HCT116 (cell line): ENCODE measurements at regions not wholly inside any gene's neighbourhood (a gene's known extent, or its start where the extent isn't known, plus 50 kb on each side); places are given as distances from the start of the nearest gene placed in this dataset.

Source experiments
- ATAC-seq: fragments of 200-7000 bp; cut with Tn5 transposase; 2 replicates; pipeline ENCODE4 v1.9.1; 2020; ENCODE audit warnings: mild to moderate bottlenecking, moderate library complexity
- BruUV-seq: library from RNA; stranded (reverse); fragments of 400-500 nt; replicated peaks from 2 replicates; lab custom pipeline; 2021; lab: Mats Ljungman, UMichigan
- CTCF ChIA-PET: fragments of 300-600 bp; sonication (Branson Sonifier 250); formaldehyde crosslinking; loops from one replicate; lab custom pipeline; 2021; ENCODE audit warnings: antibody characterized with exemption; lab: Charles Lee
- POLR2A ChIA-PET: fragments of 300-600, 350-600 bp; sonication (Branson Sonifier 250); formaldehyde crosslinking; loops from one replicate; lab custom pipeline; 2021; ENCODE audit warnings: antibody characterized with exemption; lab: Charles Lee
- RAD21 ChIA-PET, 2 experiments: fragments of 300-600 bp; sonication (Branson Sonifier 250); formaldehyde crosslinking; loops; one replicate each; lab custom pipeline; 2023; ENCODE audit warnings: low total read pairs in 2 of 2; ENCODE audit not compliant: uncharacterized antibody in 2 of 2, unreplicated experiment in 2 of 2, low non-redundant PET in 1 of 2; lab: Charles Lee
- DNase-seq: peaks from one replicate; pipeline ENCODE4 v3.0.0-alpha.2; 2010; ENCODE audit warnings: low read depth, low spot score
- H2AFZ ChIP-seq: fragments of 200-600 bp; shearing (Covaris generic), sonication (generic); 2 replicates; pipeline ENCODE4 v1.6.1; 2017; ENCODE audit warnings: low read depth, mixed run types, mixed read lengths, antibody characterized with exemption, low read length; ENCODE audit not compliant: poor library complexity, severe bottlenecking
- H3K27ac ChIP-seq: 2 replicates; pipeline ENCODE4 v1.5.1; 2012; ENCODE audit warnings: low read depth, low read length
- H3K27me3 ChIP-seq: fragments of 200-600 bp; sonication (generic); 2 replicates; pipeline ENCODE4 v1.6.1; 2016; ENCODE audit warnings: mixed run types, low read length, mixed read lengths; ENCODE audit not compliant: insufficient read depth
- H3K36me3 ChIP-seq, 2 experiments: fragments of 200-500 bp in 1 of 2; fragments of 200-600 bp in 1 of 2; sonication (Bioruptor generic) in 1 of 2; sonication (generic) in 1 of 2; 2 replicates each; pipeline versions ENCODE4 v1.5.1 to v1.6.1; 2014 to 2016; ENCODE audit warnings: low read length in 2 of 2, inconsistent platforms in 1 of 2, mixed read lengths in 1 of 2, mixed run types in 1 of 2; ENCODE audit not compliant: insufficient read depth in 2 of 2, control insufficient read depth in 1 of 2
- H3K4me1 ChIP-seq, 2 experiments: fragments of 200-600 bp in 1 of 2; sonication (generic) in 1 of 2; 2 replicates each; pipeline versions ENCODE4 v1.5.1 to v1.6.1; 2012 to 2017; ENCODE audit warnings: low read length in 2 of 2, inconsistent platforms in 1 of 2, mild to moderate bottlenecking in 1 of 2, mixed read lengths in 1 of 2, mixed run types in 1 of 2, moderate library complexity in 1 of 2; ENCODE audit not compliant: insufficient read depth in 2 of 2, control insufficient read depth in 1 of 2
- H3K4me2 ChIP-seq: fragments of 200-600 bp; sonication (generic); 2 replicates; pipeline ENCODE4 v1.6.1; 2017; ENCODE audit warnings: mixed run types, low read length, mixed read lengths
- H3K4me3 ChIP-seq, 2 experiments: fragments of 200-600 bp in 1 of 2; sonication (generic) in 1 of 2; replicated peaks in 1 of 2; 2 replicates each; pipeline ENCODE4 v1.5.1; 2011 to 2016; ENCODE audit warnings: low read length in 2 of 2, control low read depth in 1 of 2, low read depth in 1 of 2, mild to moderate bottlenecking in 1 of 2, mixed read lengths in 1 of 2, mixed run types in 1 of 2
- H3K79me2 ChIP-seq: fragments of 200-600 bp; sonication (generic); 2 replicates; pipeline ENCODE4 v1.6.1; 2017; ENCODE audit warnings: mild to moderate bottlenecking, mixed run types, low read length, moderate library complexity, mixed read lengths; ENCODE audit not compliant: insufficient read depth
- H3K9ac ChIP-seq: fragments of 200-600 bp; sonication (generic); 2 replicates; pipeline ENCODE4 v1.6.1; 2016; ENCODE audit warnings: low read length, mixed read lengths
- H3K9me2 ChIP-seq: fragments of 200-600 bp; sonication (generic), shearing (Covaris generic); 2 replicates; pipeline ENCODE4 v1.6.1; 2017; ENCODE audit warnings: mixed run types, mild to moderate bottlenecking, moderate library complexity; ENCODE audit not compliant: insufficient read depth
- H3K9me3 ChIP-seq, 2 experiments: fragments of 200-500 bp in 1 of 2; fragments of 200-600 bp in 1 of 2; sonication (Bioruptor generic) in 1 of 2; sonication (generic) in 1 of 2; 2 replicates each; pipeline ENCODE4 v1.6.1; 2014 to 2017; ENCODE audit warnings: low read length in 2 of 2, mixed read lengths in 2 of 2, inconsistent platforms in 1 of 2, low read depth in 1 of 2, mild to moderate bottlenecking in 1 of 2, mixed run types in 1 of 2, moderate library complexity in 1 of 2; ENCODE audit not compliant: control insufficient read depth in 1 of 2, insufficient read depth in 1 of 2
- H4K20me1 ChIP-seq: fragments of 200-600 bp; sonication (generic), shearing (Covaris generic); 2 replicates; pipeline ENCODE4 v1.6.1; 2017; ENCODE audit warnings: mixed run types, mild to moderate bottlenecking, moderate library complexity; ENCODE audit not compliant: insufficient read depth
- ATF3 ChIP-seq: IDR thresholded peaks from 2 replicates; pipeline ENCODE4 v1.6.1; 2012
- CBX3 ChIP-seq: IDR thresholded peaks from 2 replicates; pipeline ENCODE4 v1.6.1; 2012; ENCODE audit warnings: low read depth
- CEBPB ChIP-seq: IDR thresholded peaks from 2 replicates; pipeline ENCODE4 v1.6.1; 2012; ENCODE audit warnings: low read depth
- CTCF ChIP-seq, 3 experiments: fragments of 200-600 bp in 1 of 3; sonication (generic) in 1 of 3; IDR thresholded peaks in 2 of 3; conservative IDR thresholded peaks in 1 of 3; 2 replicates each; pipeline ENCODE4 v1.5.1; 2012 to 2017; ENCODE audit warnings: low read depth in 2 of 3, low read length in 2 of 3, antibody characterized with exemption in 1 of 3, borderline replicate concordance in 1 of 3, control low read depth in 1 of 3, mild to moderate bottlenecking in 1 of 3, mixed read lengths in 1 of 3, mixed run types in 1 of 3, moderate library complexity in 1 of 3; ENCODE audit not compliant: insufficient read depth in 1 of 3
- ELF1 ChIP-seq: IDR thresholded peaks from 2 replicates; pipeline ENCODE4 v1.6.1; 2012; ENCODE audit warnings: low read depth, borderline replicate concordance
- EZH2phosphoT487 ChIP-seq: fragments of 200-600 bp; IDR thresholded peaks from 2 replicates; pipeline ENCODE4 v1.6.1; 2018; ENCODE audit warnings: antibody characterized with exemption, borderline replicate concordance
- FOSL1 ChIP-seq: IDR thresholded peaks from 2 replicates; pipeline ENCODE4 v1.6.1; 2012; ENCODE audit warnings: low read depth
- JUND ChIP-seq: IDR thresholded peaks from 2 replicates; pipeline ENCODE4 v1.6.1; 2012
- POLR2A ChIP-seq: IDR thresholded peaks from 2 replicates; pipeline ENCODE4 v1.7.0; 2011; ENCODE audit warnings: borderline replicate concordance; ENCODE audit not compliant: insufficient read depth, insufficient read length; ENCODE audit errors: extremely low read depth
- RAD21 ChIP-seq: IDR thresholded peaks from 2 replicates; pipeline ENCODE4 v1.6.1; 2012; ENCODE audit warnings: low read depth, mild to moderate bottlenecking
- REST ChIP-seq: IDR thresholded peaks from 2 replicates; pipeline ENCODE4 v1.6.1; 2012; ENCODE audit warnings: low read depth
- SIN3A ChIP-seq: IDR thresholded peaks from 2 replicates; pipeline ENCODE4 v1.6.1; 2012; ENCODE audit warnings: low read depth
- TCF7L2 ChIP-seq: IDR thresholded peaks from 2 replicates; pipeline ENCODE4 v1.7.0; 2011; ENCODE audit warnings: borderline replicate concordance, inconsistent platforms; ENCODE audit not compliant: insufficient read depth, insufficient read length; ENCODE audit errors: extremely low read depth
- ZFX ChIP-seq: fragments of 450-650 bp; IDR thresholded peaks from 2 replicates; pipeline ENCODE4 v1.6.1; 2017
- ZNF274 ChIP-seq: fragments of 200-500 bp; sonication (Bioruptor generic); IDR thresholded peaks from 2 replicates; pipeline ENCODE4 v1.6.1; 2014; ENCODE audit warnings: mild to moderate bottlenecking, low read depth, low read length, inconsistent platforms
- intact Hi-C: fragments of 100-400 bp; cut with micrococcal nuclease; formaldehyde crosslinking; loops from 2 replicates; pipeline ENCODE4 v1.10.0; 2022

GRCh38 chr3:110015231-110015963, 678.1 kb upstream of the DPPA4 start:
- ChIA-PET CTCF (no interaction called here), POLR2A (no interaction called here)
- H3K4me2 ChIP-seq = no peak overlapping the region
- no peaks in the 10 kb centered on the region for H3K9me3 ChIP-seq
- ATAC-seq (no peak), DNase-seq (no peak)
- H3K27ac ChIP-seq = no peak overlapping the region
- no peak overlapping the region for H3K9ac ChIP-seq
- H3K79me2 ChIP-seq = no peaks in the 10 kb centered on the region
- H3K9me2 ChIP-seq = no peaks in the 10 kb centered on the region
- no peaks in the 10 kb centered on the region for H4K20me1 ChIP-seq
- peak overlapping the region; percentile 65 for H2AFZ ChIP-seq
- no peak for TF ChIP-seq POLR2A
- TF ChIP-seq ZFX = no peak
- no peak for TF ChIP-seq JUND
- TF ChIP-seq CEBPB = no peak
- no peak for TF ChIP-seq ZNF274
- TF ChIP-seq, all 23 proteins: peak for 0
- intact Hi-C loops = no loop called here
- Histone ChIP-seq H3K4me3 (no peak overlapping the region), H3K36me3 (no peaks in the 10 kb centered on the region; a peak in 1 of 4 replicates), H3K27me3 (no peaks in the 10 kb centered on the region), H3K4me1 (no peaks in the 10 kb centered on the region)
- RAD21 ChIA-PET = no interaction called here
- no TSS peak for BruUV-seq

- H4K20me1 ChIP-seq = no peaks in the 10 kb centered on the region
- H3K9me3 ChIP-seq = no peaks in the 10 kb centered on the region
- ATAC-seq (no peak), DNase-seq (no peak)
- no peaks in the 10 kb centered on the region; a peak in 1 of 4 replicates for H3K36me3 ChIP-seq
- H3K9ac ChIP-seq = no peak overlapping the region
- H3K4me2 ChIP-seq = no peak overlapping the region
- RAD21 ChIA-PET = no interaction called here
- H2AFZ ChIP-seq = peak overlapping the region; percentile 65
- no peaks in the 10 kb centered on the region for H3K9me2 ChIP-seq
- CTCF ChIA-PET = no interaction called here
- H3K79me2 ChIP-seq = no peaks in the 10 kb centered on the region
- H3K27me3 ChIP-seq = no peaks in the 10 kb centered on the region
- POLR2A ChIA-PET = no interaction called here
- H3K27ac ChIP-seq = no peak overlapping the region
- intact Hi-C loops = no loop called here
- H3K4me3 ChIP-seq = no peak overlapping the region
- no peaks in the 10 kb centered on the region for H3K4me1 ChIP-seq
- no TSS peak for BruUV-seq
- TF ChIP-seq EZH2phosphoT487 = no peak
- no peak for TF ChIP-seq REST
- TF ChIP-seq ELF1 = no peak
- no peak for TF ChIP-seq CBX3
- TF ChIP-seq ZFX = no peak
- no peak for TF ChIP-seq CTCF (IDR thresholded peaks at IDR 0.05 in 2 of 3, conservative IDR thresholded peaks at IDR 0.05 in 1 of 3; ENCODE audit: borderline replicate concordance in 1 of 3, insufficient read depth in 1 of 3, low read depth in 2 of 3, low read length in 2 of 3)
- TF ChIP-seq RAD21 = no peak
- no peak for TF ChIP-seq FOSL1
- TF ChIP-seq TCF7L2 = no peak
- no peak for TF ChIP-seq ATF3
- no peak for TF ChIP-seq ZNF274
- TF ChIP-seq SIN3A = no peak
Observed at GRCh38 chr3:110016235-110016815, 679.0 kb upstream of the DPPA4 start.
